Neural cell (in vitro differentiated cells): ENCODE measurements at regions not wholly inside any gene's neighbourhood (a gene's known extent, or its start where the extent isn't known, plus 50 kb on each side); places are given as distances from the start of the nearest gene placed in this dataset.

ENCODE experiments used
- H2AFZ ChIP-seq: fragments of 200-600, 300-800 bp; sonication (generic), shearing (Covaris generic); 2 replicates; pipeline ENCODE4 v1.6.0; 2014; ENCODE audit warnings: low read depth, mild to moderate bottlenecking, antibody characterized with exemption, low read length, moderate library complexity
- H3F3A ChIP-seq: fragments of 200-600 bp; shearing (Covaris generic); 2 replicates; pipeline ENCODE4 v1.6.1; 2016; ENCODE audit warnings: mild to moderate bottlenecking, moderate library complexity, mixed read lengths, antibody characterized with exemption, low read length; ENCODE audit not compliant: insufficient read depth, poor library complexity, severe bottlenecking
- H3K27ac ChIP-seq: fragments of 200-600, 300-800 bp; sonication (generic), shearing (Covaris generic); 2 replicates; pipeline ENCODE4 v1.5.1; 2014; ENCODE audit warnings: mild to moderate bottlenecking, low read length, moderate library complexity
- H3K27me3 ChIP-seq: fragments of 300-800, 200-600 bp; sonication (generic), shearing (Covaris generic); 2 replicates; pipeline ENCODE4 v1.6.0; 2014; ENCODE audit warnings: mild to moderate bottlenecking, low read depth, low read length, moderate library complexity; ENCODE audit not compliant: insufficient read depth
- H3K36me3 ChIP-seq: fragments of 300-800, 200-600 bp; sonication (generic), shearing (Covaris generic); 2 replicates; pipeline ENCODE4 v1.5.1; 2014; ENCODE audit warnings: mild to moderate bottlenecking, antibody characterized with exemption, low read length, moderate library complexity; ENCODE audit not compliant: insufficient read depth
- H3K4me2 ChIP-seq: fragments of 300-800, 200-600 bp; sonication (generic), shearing (Covaris generic); 2 replicates; pipeline ENCODE4 v1.6.0; 2014; ENCODE audit warnings: mild to moderate bottlenecking, low read length
- H3K4me3 ChIP-seq: fragments of 300-800, 200-600 bp; sonication (generic), shearing (Covaris generic); 2 replicates; pipeline ENCODE4 v1.5.1; 2014; ENCODE audit warnings: mild to moderate bottlenecking, low read length, moderate library complexity
- H3K79me2 ChIP-seq: fragments of 200-600 bp; shearing (Covaris generic); replicated peaks from 2 replicates; pipeline ENCODE4 v1.6.0; 2014; ENCODE audit warnings: mild to moderate bottlenecking, low read length, moderate library complexity; ENCODE audit not compliant: insufficient read depth
- H3K9ac ChIP-seq: fragments of 300-800, 200-600 bp; sonication (generic), shearing (Covaris generic); 2 replicates; pipeline ENCODE4 v1.6.1; 2016; ENCODE audit warnings: mild to moderate bottlenecking, low read length, mixed read lengths
- H3K9me2 ChIP-seq: fragments of 200-600 bp; shearing (Covaris generic); 2 replicates; pipeline ENCODE4 v1.6.1; 2016; ENCODE audit warnings: mild to moderate bottlenecking, low read length, mixed read lengths; ENCODE audit not compliant: insufficient read depth
- H3K9me3 ChIP-seq: fragments of 200-600, 300-800 bp; sonication (generic), shearing (Covaris generic); 2 replicates; pipeline ENCODE4 v1.6.1; 2016; ENCODE audit warnings: mild to moderate bottlenecking, mixed run types, low read length, moderate library complexity, mixed read lengths
- H4K20me1 ChIP-seq: fragments of 200-600 bp; shearing (Covaris generic); 2 replicates; pipeline ENCODE4 v1.6.1; 2016; ENCODE audit warnings: mild to moderate bottlenecking, mixed run types; ENCODE audit not compliant: insufficient read depth
- EP300 ChIP-seq: fragments of 450-650 bp; conservative IDR thresholded peaks from 2 replicates; pipeline ENCODE4 v1.6.1; 2014; ENCODE audit warnings: antibody characterized with exemption, mild to moderate bottlenecking, moderate library complexity; ENCODE audit not compliant: poor library complexity, severe bottlenecking
- EZH2 ChIP-seq: fragments of 200-600, 300-800 bp; shearing (Covaris generic), sonication (generic); IDR thresholded peaks from 2 replicates; pipeline ENCODE4 v1.6.1; 2014; ENCODE audit warnings: antibody characterized with exemption, low read length, borderline replicate concordance, mild to moderate bottlenecking; ENCODE audit not compliant: insufficient read depth, poor library complexity, severe bottlenecking
- MXI1 ChIP-seq: fragments of 450-650 bp; conservative IDR thresholded peaks from 2 replicates; pipeline ENCODE4 v1.6.1; 2014; ENCODE audit warnings: antibody characterized with exemption, mild to moderate bottlenecking; ENCODE audit not compliant: poor library complexity, severe bottlenecking
- POLR2AphosphoS5 ChIP-seq: IDR thresholded peaks from 2 replicates; pipeline ENCODE4 v1.6.1; 2012
- RAD21 ChIP-seq: fragments of 450-650 bp; conservative IDR thresholded peaks from 2 replicates; pipeline ENCODE4 v1.6.1; 2014; ENCODE audit warnings: antibody characterized with exemption, mild to moderate bottlenecking, moderate library complexity
- SMC3 ChIP-seq: fragments of 450-650 bp; conservative IDR thresholded peaks from 2 replicates; pipeline ENCODE4 v1.6.1; 2014; ENCODE audit warnings: antibody characterized with exemption, mild to moderate bottlenecking, moderate library complexity; ENCODE audit not compliant: poor library complexity
- TAF1 ChIP-seq: IDR thresholded peaks from 2 replicates; pipeline ENCODE4 v1.6.1; 2012; ENCODE audit warnings: low read depth
- TF ChIP-seq, protein P1 (sequence below): fragments of 450-650 bp; IDR thresholded peaks from 2 replicates; pipeline ENCODE4 v1.5.1; 2014; ENCODE audit warnings: antibody characterized with exemption, mild to moderate bottlenecking, moderate library complexity; ENCODE audit not compliant: poor library complexity, severe bottlenecking
- TF ChIP-seq, protein P2 (sequence below): IDR thresholded peaks from 2 replicates; pipeline ENCODE4 v1.6.1; 2012; ENCODE audit warnings: borderline replicate concordance

DNA sequence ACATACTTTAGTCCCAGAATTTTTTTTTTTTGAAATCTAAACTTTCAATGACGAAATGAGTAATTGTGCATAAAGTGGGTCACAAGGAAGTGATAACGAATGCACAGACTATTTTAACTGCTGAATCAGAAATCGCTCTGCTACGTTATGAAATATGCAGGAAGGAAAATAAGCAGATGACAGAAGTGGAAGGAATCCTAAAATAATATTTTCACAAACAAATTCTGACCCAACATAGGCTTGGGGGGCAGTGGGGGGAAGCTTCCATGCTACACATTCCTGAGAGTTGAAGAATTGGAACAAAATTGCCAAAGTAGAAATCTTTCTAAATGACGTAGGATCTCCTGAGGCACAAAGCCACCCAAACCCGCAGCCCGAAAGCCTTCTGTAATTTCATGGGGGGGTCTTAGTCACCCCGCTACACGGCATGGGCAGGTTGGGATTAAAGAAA, 89.6 kb downstream of the ARF6 start:
- H3K9ac ChIP-seq = no peak overlapping the region
- no peaks in the 10 kb centered on the region for H3K9me2 ChIP-seq
- no peak overlapping the region for H3K27ac ChIP-seq
- no peaks in the 10 kb centered on the region for H4K20me1 ChIP-seq
- no peak overlapping the region for H2AFZ ChIP-seq
- no peak overlapping the region for H3K4me3 ChIP-seq
- no peaks in the 10 kb centered on the region for H3K36me3 ChIP-seq
- H3K4me2 ChIP-seq = no peak overlapping the region
- H3F3A ChIP-seq = no peaks in the 10 kb centered on the region
- H3K79me2 ChIP-seq = no peaks in the 10 kb centered on the region
- no peaks in the 10 kb centered on the region for H3K9me3 ChIP-seq
- no peaks in the 10 kb centered on the region for H3K27me3 ChIP-seq
- TF ChIP-seq, protein P1, sequence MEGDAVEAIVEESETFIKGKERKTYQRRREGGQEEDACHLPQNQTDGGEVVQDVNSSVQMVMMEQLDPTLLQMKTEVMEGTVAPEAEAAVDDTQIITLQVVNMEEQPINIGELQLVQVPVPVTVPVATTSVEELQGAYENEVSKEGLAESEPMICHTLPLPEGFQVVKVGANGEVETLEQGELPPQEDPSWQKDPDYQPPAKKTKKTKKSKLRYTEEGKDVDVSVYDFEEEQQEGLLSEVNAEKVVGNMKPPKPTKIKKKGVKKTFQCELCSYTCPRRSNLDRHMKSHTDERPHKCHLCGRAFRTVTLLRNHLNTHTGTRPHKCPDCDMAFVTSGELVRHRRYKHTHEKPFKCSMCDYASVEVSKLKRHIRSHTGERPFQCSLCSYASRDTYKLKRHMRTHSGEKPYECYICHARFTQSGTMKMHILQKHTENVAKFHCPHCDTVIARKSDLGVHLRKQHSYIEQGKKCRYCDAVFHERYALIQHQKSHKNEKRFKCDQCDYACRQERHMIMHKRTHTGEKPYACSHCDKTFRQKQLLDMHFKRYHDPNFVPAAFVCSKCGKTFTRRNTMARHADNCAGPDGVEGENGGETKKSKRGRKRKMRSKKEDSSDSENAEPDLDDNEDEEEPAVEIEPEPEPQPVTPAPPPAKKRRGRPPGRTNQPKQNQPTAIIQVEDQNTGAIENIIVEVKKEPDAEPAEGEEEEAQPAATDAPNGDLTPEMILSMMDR = no peak
- TF ChIP-seq POLR2AphosphoS5 = no peak
- TF ChIP-seq EP300 = no peak
- TF ChIP-seq RAD21 = no peak
- no peak for TF ChIP-seq SMC3
- TF ChIP-seq EZH2 = no peak
- TF ChIP-seq, protein P2, sequence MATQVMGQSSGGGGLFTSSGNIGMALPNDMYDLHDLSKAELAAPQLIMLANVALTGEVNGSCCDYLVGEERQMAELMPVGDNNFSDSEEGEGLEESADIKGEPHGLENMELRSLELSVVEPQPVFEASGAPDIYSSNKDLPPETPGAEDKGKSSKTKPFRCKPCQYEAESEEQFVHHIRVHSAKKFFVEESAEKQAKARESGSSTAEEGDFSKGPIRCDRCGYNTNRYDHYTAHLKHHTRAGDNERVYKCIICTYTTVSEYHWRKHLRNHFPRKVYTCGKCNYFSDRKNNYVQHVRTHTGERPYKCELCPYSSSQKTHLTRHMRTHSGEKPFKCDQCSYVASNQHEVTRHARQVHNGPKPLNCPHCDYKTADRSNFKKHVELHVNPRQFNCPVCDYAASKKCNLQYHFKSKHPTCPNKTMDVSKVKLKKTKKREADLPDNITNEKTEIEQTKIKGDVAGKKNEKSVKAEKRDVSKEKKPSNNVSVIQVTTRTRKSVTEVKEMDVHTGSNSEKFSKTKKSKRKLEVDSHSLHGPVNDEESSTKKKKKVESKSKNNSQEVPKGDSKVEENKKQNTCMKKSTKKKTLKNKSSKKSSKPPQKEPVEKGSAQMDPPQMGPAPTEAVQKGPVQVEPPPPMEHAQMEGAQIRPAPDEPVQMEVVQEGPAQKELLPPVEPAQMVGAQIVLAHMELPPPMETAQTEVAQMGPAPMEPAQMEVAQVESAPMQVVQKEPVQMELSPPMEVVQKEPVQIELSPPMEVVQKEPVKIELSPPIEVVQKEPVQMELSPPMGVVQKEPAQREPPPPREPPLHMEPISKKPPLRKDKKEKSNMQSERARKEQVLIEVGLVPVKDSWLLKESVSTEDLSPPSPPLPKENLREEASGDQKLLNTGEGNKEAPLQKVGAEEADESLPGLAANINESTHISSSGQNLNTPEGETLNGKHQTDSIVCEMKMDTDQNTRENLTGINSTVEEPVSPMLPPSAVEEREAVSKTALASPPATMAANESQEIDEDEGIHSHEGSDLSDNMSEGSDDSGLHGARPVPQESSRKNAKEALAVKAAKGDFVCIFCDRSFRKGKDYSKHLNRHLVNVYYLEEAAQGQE = no peak
- no peak for TF ChIP-seq MXI1
- no peak for TF ChIP-seq TAF1

DNA sequence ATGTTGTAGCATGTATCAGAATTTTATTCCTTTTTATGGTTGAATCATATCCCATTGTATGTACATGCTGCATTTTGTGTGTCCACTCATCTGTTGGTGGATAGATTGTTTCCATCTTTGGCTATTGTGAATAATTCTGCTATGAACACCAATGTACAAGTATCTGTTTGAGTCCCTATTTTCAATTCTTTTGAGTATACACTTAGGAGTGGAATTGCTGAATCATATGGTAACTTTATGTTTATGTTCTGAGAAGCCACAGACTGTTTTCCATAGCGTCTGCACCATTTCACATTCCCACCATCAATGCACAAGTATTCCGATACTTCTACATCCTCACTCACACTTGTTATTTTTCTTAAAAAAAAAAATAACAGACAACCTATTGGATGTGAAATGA, 91.5 kb downstream of the ARF6 start:
- no peaks in the 10 kb centered on the region for H3K9me3 ChIP-seq
- no peak overlapping the region for H2AFZ ChIP-seq
- H3K27me3 ChIP-seq = no peaks in the 10 kb centered on the region
- H3F3A ChIP-seq = no peaks in the 10 kb centered on the region
- H3K9ac ChIP-seq = no peak overlapping the region
- H3K27ac ChIP-seq = no peak overlapping the region
- H3K4me3 ChIP-seq = no peak overlapping the region
- TF ChIP-seq RAD21 = no peak
- TF ChIP-seq MXI1 = no peak
- no peaks in the 10 kb centered on the region for H3K79me2 ChIP-seq
- H3K4me2 ChIP-seq = no peak overlapping the region
- H3K36me3 ChIP-seq = no peaks in the 10 kb centered on the region
- no peaks in the 10 kb centered on the region for H4K20me1 ChIP-seq
- H3K9me2 ChIP-seq = no peaks in the 10 kb centered on the region
